ENCODE measurements at regions not wholly inside any gene's neighbourhood (a gene's known extent, or its start where the extent isn't known, plus 50 kb on each side); places are given as distances from the start of the nearest gene placed in this dataset.
"Not testable (repeated sequence)": the region's sequence is repeated elsewhere in the genome, so short reads cannot be mapped to it uniquely, and the experiment has no call there.

DNA sequence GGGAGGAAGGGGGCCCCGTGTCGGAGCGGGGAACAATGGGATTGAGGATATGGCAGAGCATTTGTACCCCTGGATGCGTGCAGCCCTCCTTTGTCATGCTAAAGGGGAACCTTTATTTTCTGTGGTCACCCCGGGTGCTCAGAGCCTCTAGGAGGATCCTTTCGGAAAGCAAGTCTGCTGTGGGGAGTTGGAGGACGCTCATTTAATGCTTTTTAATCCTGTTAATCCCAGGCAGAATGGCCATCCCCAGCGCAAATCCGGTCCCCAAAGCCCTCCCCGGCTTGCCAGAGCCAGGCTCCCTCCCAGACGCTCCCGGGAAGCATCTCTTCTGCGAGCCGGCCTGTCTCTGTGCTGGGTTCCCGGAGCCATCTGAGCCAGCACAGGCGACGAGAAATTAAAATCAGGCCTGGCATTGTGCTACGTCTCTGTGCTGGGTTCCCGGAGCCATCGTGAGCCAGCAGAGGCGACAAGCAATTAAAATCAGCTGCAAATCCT is 113.2 kb upstream of the PPP2R3B start:
- no peak for DNase-seq (ENCODE audit: low spot score)

DNA sequence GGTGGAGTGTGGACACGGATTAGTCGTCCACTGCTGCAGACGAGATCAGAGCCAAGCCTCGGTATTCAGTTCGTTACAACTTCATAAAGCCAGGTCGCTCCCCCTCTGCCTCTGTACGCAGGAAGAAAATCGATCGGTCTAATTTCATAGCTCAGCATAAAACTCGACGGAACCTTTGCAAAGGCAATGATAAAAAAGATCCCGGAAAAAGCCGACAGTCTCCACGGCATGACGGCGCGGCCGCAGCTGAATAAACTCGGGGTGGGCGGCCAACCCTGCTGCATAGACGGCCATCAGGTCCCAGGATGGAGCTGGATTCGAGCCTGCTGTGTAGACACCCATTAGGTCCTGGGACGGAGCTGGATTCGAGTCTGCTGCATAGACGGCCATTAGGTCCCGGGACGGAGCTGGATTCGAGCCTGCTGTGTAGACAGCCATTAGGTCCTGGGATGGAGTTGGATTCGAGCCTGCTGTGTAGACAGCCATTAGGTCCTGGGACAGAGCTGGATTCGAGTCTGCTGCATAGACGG is 113.8 kb upstream of the PPP2R3B start:
- DNase-seq (ENCODE audit: low spot score): no peak

DNA sequence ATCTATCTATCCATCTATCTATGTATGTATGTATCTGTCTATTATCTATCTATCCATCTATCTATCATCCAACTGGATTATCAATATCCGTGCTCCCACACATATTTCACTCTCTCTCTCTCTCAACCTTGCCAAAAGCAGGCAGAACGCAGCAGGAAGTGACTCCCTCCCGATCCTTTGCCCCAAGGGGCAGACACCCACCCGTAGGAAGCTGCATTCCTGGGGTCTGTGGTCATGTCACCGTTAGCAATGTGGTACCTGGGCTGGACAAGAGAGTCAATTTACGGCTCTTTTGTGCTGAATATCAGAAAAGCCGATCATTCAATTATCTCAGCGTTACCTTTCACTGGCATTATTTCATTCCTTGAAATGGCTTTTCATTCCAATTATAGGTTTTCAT is 119.6 kb upstream of the PPP2R3B start:
- no peak for DNase-seq (ENCODE audit: low spot score)

DNA sequence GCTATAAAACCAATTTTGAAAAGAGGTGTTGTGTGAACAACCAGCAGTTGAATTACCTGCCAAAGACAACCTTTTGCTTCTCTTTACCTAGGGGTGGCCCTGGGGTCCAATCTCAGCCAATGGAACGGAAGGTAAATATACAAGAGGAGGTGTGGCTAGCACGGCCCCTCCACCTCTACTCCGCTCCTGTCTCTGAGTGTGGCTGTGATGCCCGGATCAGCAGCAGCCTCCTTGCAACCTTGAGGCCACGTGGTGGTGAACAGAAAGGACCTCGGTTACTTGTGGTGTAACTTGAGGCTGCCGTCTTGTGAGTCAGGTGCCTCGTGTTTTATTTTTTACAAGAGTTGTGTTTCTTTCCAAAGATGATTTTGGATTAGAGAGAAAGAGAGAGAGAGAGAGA is 121.5 kb upstream of the PPP2R3B start:
- no peak for DNase-seq (ENCODE audit: low spot score)

DNA sequence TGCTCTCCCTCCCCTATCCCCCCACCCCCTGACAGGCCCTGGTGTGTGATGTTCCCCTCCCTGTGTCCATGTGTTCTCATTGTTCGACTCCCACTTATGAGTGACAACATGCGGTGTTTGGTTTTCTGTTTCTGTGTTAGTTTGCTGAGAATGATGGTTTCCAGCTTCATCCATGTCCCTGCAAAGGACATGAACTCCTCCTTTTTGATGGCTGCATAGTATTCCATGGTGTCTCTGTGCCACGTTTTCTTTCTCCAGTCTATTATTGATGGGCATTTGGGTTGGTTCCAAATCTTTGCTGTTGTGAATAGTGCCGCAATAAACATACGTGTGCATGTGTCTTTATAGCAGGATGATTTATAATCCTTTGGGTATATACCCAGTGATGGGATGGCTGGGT is 121.8 kb upstream of the SHOX start:
- not testable (repeated sequence) for DNase-seq (ENCODE audit: low spot score)

DNA sequence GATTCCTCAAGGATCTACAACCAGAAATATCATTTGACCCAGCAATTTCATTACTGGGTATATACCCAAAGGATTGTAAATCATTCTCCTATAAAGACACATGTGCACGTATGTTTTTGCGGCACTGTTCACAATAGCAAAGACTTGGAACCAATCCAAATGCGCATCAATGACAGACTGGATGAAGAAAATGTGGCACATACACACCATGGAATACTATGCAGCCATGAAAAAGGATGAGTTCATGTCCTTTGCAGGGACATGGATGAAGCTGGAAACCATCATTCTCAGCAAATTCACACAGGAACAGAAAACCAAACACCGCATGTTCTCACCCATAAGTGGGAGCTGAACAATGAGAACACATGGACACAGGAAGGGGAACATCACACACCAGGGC is 119.5 kb upstream of the SHOX start:
- not testable (repeated sequence) for DNase-seq (ENCODE audit: low spot score)

DNA sequence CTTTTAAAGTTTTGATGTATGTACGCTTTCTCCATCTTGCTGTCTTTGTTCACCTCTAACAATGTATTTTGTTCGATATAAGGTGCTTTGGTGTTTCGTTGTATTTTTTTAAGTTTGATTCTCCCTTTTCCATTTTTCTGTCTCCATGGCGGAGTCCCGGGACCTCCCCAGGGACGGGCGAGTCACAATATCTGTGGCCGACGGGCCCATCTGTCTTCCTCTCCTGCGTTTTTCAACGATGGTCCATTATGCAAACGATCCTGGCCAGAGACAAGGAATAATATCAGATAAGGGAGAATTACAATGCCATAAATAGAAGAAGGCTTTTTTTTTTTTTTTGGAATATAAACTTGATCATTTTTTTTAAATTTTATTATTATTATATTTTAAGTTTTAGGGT is 112.3 kb upstream of the SHOX start:
- no peak for DNase-seq (ENCODE audit: low spot score)

DNA sequence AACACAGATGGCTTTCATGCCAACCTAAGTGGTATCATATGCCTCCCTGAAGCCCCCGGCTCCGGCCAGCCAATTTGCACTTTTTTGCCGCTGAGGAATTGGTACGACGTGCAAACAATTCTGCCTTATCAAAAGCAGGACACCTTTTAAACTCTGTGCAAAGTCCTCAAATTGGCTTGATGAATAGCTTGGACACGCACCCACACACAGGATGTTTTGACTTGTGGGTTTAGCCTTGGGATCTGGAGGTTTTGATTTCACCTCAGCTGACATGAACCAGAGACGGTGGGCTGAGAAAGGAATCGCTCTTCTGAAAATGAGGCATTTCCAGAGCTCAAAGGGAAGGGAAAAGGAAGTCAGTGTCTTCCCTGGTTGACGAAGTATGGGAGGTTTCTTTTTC is 110.8 kb upstream of the SHOX start:
- peak; percentile 42 for DNase-seq (ENCODE audit: low spot score)

DNA sequence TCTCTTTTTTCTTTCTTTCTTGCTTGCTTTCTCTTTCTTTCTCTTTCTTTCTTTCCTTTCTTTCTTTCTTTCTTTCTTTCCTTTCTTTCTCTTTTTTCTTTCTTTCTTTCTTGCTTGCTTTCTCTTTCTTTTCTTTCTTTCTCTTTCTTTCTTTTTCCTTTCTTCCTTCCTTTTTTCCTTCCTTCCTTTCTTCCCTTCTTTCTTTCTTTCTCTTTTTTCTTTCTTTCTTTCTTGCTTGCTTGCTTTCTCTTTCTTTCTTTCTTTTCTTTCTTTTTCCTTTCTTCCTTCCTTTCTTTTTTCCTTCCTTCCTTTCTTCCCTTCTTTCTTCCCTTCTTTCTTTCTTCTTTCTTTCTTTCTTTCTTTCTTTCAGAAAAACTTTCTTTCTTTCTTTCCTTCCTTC is 108.1 kb upstream of the SHOX start:
- no peak for DNase-seq (ENCODE audit: low spot score)

DNA sequence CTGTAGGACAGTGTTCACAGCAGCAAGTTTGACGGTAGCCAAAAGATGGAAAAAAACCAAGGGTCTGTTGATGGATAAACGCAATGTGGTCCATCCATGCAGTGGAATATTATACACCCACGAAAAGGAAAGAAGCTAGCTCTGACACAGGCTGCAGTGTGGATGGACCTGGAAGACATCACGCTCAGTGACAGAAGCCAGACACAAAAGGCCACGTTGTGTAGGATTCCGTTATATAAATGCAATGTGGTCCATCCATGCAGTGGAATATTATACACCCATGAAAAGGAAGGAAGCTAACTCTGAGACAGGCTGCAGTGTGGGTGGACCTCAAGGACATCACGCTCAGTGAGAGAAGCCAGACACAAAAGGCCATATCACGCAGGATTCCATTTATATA is 105.5 kb upstream of the SHOX start:
- DNase-seq (ENCODE audit: low spot score): no peak

DNA sequence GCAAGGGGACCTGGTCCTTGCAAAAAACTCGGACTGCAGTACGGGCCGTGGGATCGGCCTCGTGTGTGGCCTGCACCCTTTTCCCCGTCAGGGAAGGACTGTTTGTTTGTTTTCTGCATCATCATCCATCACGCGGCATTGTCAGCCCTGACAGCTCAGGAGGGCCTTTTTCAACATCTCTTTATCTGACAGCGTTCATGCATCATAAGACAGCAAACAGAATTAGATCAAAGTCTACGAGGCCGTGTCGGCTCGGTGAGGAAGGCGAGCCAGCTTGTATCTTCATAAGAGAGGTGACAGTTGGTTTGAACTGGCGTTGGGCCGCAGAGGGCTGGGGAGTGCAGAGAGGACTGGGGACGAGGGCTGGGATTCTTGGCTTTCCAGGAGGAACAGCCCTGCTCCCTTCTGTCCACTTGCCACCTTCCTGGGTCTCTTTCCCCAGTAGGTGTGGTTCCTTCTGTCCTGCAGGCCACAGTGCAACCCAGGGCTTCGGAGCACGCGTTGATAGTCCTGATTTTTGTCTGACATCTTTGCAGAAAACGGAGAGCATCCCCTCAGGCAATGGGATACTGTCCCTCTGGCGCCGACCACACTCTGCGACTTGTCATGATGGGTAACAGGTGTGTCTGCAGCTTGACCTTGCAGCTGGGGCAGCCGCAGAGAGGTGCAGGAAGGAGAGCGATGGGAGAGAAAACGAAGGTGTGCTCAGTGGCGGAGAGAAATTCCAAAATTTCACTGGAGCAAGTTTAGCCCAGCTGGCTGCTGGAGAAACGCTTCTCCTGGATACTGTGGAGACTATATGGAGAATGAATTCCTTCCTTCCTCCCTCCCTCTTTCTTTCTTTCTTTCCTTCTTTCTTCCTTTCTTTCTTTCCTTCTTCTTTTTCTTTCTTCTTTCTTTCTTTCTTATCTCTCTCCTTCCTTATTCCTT is 104.0 kb upstream of the SHOX start:
- DNase-seq (ENCODE audit: low spot score): no peak

DNA sequence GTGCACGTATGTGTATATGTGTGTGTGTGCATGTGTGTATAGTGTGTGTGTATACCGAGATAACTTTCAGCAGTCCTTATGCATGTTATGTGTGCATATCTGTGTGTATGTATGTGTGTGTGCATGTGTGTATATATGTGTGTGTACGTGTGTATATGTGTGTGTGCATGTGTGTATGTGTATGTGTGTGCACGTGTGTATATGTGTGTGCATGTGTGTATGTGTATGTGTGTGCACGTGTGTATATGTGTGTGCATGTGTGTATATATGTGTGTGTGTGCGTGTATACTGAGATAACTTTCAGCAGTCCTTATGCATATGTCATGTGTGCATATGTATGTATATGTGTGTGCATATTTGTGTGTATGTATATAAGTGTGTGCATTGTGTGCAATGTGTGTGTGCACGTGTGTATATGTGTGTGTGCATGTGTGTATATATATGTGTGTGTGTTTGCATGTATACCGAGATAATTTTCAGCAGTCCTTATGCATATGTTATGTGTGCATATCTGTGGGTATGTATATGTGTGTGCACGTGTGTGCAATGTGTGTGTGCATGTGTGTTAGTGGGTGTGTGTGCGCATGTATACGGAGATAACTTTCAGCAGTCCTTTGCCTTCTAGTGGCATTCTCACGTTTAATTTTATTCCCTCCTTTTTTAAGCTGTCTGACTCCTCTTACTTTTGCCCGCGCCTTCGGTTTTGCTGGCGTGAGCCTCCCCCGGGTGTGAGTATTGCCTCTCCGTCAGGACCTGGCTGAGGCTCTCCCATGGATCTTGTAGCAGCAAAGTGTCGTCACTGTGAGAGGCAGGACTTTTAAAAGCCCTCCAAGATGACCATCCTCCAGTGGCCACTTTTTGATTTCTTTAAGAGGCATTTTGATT is 99.6 kb upstream of the SHOX start:
- no peak for DNase-seq (ENCODE audit: low spot score)

DNA sequence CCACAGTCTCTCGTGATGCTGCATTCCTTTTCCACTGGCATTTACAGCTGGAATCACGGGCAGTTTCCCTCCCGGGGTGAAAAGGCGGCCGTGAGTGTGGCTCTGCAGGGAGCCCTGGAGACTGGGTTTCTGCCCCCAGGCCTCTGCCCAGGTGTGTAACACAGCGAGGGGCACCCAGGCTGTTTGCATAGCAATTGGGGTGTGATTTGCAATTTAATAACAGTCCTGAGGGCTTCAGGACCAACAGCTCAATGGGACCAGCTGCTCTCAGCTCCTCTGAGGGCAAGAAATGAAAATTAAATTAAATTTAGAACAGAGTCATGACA is 99.0 kb upstream of the SHOX start:
- DNase-seq (ENCODE audit: low spot score): no peak

DNA sequence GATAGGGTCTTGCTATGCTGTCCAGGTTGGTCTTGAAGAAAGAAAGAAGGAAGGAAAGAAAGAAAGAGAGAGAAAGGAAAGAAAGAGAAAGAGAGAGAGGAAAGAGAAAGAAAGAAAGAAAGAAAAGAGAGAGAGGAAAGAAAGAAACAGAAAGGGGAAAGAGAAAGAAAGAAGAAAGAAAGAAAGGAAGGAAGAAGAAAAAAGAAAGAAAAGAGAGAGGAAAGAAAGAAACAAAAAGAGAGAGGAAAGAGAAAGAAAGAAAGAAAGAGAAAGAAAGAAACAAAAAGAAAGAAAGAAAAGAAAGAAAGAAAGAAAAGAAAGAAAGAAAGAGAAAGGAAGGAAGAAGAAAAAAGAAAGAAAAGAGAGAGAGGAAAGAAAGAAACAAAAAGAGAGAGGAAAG is 95.8 kb upstream of the SHOX start:
- DNase-seq (ENCODE audit: low spot score): no peak

DNA sequence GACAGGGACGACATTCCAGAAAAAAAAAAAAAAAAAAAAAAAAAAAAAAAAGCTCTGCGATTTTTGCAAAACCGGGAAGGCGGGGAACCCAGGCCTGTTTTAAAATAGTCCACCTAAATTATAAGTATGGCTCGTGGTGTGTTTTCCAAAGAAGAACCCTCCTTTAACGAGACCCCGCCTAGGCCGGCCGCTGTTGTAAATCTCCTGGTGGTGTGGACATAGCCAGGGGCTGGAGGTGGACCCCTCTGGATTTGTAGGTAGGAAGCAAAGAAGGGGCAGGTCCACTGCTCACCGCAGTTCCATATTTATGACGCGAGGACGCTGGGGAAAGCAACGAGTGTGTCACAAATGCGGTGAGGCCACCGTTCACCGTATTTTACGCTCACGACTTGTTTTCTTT is 94.0 kb upstream of the SHOX start:
- no peak for DNase-seq (ENCODE audit: low spot score)

DNA sequence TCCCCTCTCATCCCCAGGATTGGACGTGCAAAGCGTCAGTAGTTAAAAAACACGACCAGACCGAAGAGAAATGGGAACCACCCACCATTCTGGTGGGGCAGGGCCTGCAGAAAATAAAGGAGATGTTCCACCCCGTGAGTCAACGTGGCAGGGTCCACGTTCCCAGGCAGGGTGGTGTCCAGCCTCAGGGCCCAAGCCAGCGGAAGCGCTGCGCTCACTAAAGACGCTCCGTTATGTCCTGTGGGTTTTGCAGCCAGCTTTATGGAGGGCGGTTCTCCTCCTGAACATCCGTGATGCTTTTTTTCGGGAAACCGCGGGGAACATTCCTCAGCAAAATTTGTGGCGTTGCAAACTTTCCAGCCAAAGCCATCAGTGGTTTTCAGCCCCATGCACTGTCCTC is 93.4 kb upstream of the SHOX start:
- no peak for DNase-seq (ENCODE audit: low spot score)

DNA sequence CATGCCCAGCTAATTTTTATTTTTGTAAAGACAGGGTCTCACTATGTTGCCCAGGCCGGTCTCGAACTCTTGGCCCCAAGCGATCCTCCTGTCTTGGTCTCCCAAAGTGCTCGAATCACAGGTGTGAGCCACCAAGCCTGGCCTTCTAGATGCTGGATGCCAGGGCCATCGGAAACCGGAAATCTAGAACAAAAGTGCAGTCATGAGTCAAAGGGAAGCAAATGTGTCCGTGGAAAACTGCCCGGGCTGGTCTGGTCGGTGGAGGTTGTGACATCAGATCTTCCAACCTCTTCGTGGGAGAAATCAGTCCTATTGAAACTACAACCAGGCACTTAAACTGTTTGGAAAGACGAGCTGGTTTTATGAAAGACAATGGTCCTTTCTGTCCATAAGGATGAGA is 92.3 kb upstream of the SHOX start:
- peak; percentile 47 for DNase-seq (ENCODE audit: low spot score)

DNA sequence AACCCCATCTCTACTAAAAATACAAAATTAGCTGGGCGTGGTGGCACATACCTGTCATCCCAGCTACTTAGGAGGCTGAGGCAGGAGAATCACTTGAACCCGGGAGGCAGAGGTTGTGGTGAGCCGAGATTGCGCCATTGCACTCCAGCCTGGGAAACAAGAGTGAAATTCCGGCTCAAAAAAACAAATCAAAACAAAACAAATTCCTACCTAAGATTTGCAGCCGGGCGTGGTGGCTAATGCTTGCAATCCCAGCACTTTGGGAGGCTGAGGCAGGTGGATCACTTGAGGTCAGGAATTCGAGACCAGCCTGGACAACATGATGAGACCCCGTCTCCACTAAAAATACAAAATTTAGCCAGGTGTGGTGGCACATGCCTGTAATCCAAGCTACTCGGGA is 89.6 kb upstream of the SHOX start:
- DNase-seq (ENCODE audit: low spot score): not testable (repeated sequence)

DNA sequence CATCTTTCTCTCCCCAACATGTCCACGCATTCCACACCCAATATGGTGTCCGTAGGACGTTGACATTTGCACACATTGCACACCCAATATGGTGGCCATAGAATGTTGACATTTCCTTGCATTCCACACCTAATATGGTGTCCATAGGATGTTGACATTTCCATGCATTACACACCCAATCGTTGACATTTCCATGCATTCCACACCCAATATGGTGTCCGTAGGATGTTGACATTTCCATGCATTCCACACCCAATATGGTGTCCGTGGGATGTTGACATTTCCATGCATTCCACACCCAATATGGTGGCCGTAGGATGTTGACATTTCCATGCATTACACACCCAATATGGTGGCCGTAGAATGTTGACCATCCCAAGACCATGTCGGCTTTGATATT is 88.4 kb upstream of the SHOX start:
- no peak for DNase-seq (ENCODE audit: low spot score)

DNA sequence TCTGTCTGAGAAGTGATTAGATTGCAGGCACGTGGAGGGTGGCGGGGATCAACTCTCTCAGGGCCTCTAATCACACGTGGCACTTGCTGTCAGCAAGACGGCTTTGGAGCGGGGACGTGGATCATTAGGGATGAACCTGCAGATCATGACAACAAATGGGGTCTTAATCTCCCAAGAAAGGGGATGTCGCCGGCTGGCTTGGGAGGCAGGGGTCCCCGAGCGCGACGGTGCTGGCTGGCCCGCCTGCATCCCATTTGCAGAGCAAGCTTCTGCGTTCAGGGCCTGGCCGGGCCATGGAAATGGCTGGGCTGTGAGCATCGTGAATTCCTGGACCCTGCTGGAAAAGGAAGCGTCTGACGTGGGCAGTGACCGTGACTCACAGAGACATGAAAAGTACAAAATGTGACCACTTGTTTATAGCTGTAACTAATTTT is 85.1 kb upstream of the SHOX start:
- peak; percentile 78 for DNase-seq (ENCODE audit: low spot score)

DNA sequence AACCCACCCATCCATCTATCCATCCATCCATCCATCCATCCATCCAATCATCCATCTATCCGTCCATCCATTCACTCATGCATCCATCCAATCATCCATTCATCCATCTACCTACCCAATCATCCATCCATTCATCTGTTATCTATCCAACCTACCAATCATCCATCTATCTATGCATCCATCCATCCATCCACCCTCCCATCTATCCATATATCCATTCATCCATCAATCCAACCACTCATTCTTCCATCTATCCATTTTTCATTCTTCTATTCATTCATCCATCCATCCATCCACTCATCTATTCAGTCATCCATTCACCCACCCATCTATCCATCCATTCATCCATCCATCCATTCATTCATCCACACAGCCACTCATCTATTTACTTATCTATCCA is 80.1 kb upstream of the SHOX start:
- no peak for DNase-seq (ENCODE audit: low spot score)

DNA sequence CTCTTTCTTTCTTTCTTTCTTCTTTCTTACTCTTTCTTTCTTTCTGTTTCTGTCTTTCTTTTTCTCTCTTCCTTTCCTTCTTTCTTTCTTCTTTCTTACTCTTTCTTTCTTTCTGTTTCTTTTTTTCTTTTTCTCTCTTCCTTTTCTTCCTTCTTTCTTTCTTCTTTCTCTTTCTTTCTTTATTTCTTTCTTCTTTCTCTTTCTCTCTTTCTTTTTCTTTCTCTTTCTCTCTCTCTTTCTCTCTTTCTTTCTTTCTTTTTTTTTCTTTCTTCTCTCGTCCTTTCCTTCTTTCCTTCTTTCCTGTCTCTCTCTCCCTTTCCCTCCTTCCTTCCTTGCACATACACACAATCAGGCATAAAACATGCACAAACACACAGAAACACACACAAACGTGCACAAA is 79.3 kb upstream of the SHOX start:
- DNase-seq (ENCODE audit: low spot score): no peak

DNA sequence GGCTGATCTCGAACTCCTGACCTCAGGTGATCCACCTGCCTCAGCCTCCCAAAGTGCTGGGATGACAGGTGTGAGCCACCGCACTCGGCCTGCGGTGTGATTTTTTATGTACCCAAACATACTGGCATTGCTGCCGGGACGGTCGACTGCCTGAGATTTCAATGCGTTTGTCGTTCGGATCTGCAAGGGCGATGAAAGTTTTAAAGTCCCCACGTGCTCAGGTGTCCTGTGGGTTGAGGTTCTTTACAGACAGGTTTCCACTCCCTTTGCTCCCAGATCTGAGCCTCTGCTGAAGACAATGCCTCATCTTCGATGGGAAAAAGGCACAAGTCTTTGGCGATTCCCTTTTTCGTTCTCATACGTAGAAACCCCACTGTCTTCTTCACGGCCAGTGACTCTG is 78.1 kb upstream of the SHOX start:
- DNase-seq (ENCODE audit: low spot score): no peak
